GM10266 (cell line): ENCODE measurements at regions not wholly inside any gene's neighbourhood (a gene's known extent, or its start where the extent isn't known, plus 50 kb on each side); places are given as distances from the start of the nearest gene placed in this dataset.

Source experiments
- DNase-seq: peaks from one replicate; pipeline ENCODE4 v3.0.0; 2012; ENCODE audit errors: extremely low spot score
- CTCF ChIP-seq: IDR thresholded peaks from 2 replicates; pipeline ENCODE4 v1.5.1; 2012; ENCODE audit warnings: mild to moderate bottlenecking, low read depth; ENCODE audit not compliant: control insufficient read depth, insufficient read depth; ENCODE audit errors: missing control alignments

DNA sequence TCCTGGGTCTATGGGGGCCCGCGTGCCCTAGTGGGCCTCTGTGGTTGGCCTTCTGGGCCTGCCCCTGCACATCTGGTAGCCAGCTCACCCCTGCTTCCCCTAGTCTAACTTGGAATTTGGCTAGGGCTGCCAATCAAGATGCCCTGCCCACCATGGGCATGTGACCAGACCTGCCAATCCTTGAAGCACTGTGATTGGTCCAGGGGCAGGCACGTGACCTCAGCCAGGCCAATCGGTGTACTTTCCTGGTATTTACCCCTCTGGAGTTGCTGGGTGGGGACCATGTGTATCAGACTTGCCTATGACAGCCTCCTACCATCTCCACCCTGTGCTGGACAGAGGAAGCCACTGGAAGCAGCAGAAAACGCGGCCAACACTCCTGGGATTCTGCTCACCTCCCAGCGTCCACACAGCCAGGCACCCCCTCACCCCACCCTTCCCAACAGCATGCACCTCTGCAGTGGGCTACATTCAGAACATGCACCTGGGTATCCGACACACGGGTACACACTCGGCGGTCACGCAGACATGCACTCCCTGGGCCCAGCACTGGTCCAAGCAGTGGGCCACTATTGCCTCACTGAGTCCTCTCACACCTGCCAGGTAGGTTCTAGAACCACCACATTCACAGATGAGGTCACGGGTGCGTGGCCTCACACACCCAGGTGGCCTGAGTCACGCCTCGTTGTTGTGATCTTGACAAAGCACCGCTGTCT, 96.9 kb downstream of the RBFOX3 start:
- TF ChIP-seq CTCF: no peak
- DNase-seq: no peak

GRCh38 chr17:79513206-79513605, 97.6 kb downstream of the RBFOX3 start:
- TF ChIP-seq CTCF: no peak
- no peak for DNase-seq

- TF ChIP-seq CTCF: no peak
- DNase-seq: no peak
Measured at GRCh38 chr17:79511471-79511870, 99.4 kb downstream of the RBFOX3 start.

- no peak for DNase-seq
- TF ChIP-seq CTCF: no peak
Measured at GRCh38 chr17:79510071-79510470, 100.8 kb downstream of the RBFOX3 start.

DNA sequence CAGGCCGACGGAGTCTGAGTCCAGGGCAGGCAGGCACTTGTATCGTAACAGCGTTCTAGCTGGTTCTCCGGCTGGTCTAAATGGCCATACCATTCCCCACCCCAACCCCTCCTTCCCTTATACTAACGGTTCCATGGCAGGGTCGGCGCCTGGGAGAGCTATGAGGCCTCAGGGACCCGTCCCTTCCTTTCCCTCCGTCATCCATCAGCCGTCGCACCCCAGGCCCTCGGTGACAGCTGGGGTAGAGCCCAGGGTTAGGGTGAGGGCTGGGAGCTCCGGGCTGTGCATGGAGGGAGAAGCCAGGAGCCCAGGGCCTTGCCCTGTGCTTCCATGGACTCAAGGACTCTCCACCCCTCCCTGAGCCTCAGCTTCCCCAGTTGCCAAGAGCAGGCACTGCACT, 101.4 kb downstream of the RBFOX3 start:
- DNase-seq: no peak
- no peak for TF ChIP-seq CTCF

- DNase-seq: no peak
- TF ChIP-seq CTCF: no peak
Measured at GRCh38 chr17:79509008-79509407, 101.8 kb downstream of the RBFOX3 start.

GRCh38 chr17:79508291-79508716, 102.5 kb downstream of the RBFOX3 start:
- no peak for TF ChIP-seq CTCF
- no peak for DNase-seq
